ENCODE measurements at regions not wholly inside any gene's neighbourhood (a gene's known extent, or its start where the extent isn't known, plus 50 kb on each side); places are given as distances from the start of the nearest gene placed in this dataset.
"Not testable (repeated sequence)": the region's sequence is repeated elsewhere in the genome, so short reads cannot be mapped to it uniquely, and the experiment has no call there.

DNA sequence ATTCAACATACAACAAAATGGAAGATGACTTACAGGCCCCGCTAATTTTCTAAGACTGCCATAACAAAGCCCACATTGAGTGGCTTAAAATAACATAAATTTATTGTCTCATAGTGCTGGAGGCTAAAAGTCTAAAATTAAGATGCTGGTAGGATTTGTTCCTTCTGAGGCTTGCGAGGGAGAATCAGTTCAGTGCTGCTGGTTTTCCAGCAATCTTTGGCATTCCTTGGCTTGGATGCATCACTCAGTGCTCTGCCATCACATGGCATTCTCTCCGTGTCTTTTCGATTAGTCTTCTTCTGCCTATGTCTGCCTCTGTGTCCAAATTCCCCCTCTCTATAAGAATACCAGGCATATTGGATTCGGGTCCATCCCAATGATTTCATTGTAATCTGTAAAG, 959.3 kb upstream of the TMEFF2 start:
- CTCF ChIA-PET, result no interaction called here
- POLR2A ChIA-PET, result no interaction called here
- TF ChIP-seq, protein P1, sequence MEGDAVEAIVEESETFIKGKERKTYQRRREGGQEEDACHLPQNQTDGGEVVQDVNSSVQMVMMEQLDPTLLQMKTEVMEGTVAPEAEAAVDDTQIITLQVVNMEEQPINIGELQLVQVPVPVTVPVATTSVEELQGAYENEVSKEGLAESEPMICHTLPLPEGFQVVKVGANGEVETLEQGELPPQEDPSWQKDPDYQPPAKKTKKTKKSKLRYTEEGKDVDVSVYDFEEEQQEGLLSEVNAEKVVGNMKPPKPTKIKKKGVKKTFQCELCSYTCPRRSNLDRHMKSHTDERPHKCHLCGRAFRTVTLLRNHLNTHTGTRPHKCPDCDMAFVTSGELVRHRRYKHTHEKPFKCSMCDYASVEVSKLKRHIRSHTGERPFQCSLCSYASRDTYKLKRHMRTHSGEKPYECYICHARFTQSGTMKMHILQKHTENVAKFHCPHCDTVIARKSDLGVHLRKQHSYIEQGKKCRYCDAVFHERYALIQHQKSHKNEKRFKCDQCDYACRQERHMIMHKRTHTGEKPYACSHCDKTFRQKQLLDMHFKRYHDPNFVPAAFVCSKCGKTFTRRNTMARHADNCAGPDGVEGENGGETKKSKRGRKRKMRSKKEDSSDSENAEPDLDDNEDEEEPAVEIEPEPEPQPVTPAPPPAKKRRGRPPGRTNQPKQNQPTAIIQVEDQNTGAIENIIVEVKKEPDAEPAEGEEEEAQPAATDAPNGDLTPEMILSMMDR (IDR thresholded peaks at IDR 0.05; ENCODE audit: insufficient read depth, low read length, missing control alignments), result no peak
- DNase-seq (ENCODE audit: low read depth, low spot score), result no peak
- no peak overlapping the region for H3K4me3 ChIP-seq (ENCODE audit: low read depth, low read length)

DNA sequence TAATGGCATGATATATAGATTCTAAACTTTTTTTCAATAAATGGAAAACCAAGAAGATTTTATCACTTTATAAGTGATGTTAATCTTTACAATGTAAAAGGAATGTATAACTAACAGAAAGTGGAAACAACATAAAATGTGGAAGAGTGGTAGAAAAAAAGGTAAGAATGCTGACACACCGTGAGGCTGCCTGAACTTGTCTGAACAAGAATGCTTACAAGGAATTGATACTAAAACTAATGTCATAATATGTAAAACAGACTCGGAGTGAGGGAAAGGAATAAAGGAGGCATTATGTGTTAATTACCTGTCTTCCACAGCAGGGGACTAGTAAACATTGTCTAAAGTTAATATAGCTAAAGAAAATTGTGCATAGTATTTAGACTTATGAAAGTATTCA, 958.8 kb upstream of the TMEFF2 start:
- CTCF ChIA-PET, result no interaction called here
- POLR2A ChIA-PET, result no interaction called here
- TF ChIP-seq, protein P1 (IDR thresholded peaks at IDR 0.05; ENCODE audit: insufficient read depth, low read length, missing control alignments), result no peak
- no peak for DNase-seq (ENCODE audit: low read depth, low spot score)
- H3K4me3 ChIP-seq (ENCODE audit: low read depth, low read length), result no peak overlapping the region

DNA sequence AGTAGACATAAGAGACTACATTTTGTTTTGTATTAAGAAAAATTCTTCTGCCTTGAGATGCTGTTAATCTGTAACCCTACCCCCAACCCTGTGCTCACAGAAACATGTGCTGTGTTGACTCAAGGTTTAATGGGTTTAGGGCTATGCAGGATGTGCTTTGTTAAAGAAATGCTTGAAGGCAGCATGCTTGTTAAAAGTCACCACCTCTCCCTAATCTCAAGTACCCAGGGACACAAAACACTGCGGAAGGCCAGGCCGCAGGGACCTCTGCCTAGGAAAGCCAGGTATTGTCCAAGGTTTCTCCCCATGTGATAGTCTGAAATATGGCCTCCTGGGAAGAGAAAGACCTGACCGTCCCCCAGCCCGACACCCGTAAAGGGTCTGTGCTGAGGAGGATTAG, 947.7 kb upstream of the TMEFF2 start:
- H3K4me3 ChIP-seq (ENCODE audit: low read depth, low read length); CTCF ChIA-PET; POLR2A ChIA-PET; DNase-seq (ENCODE audit: low read depth, low spot score): not testable (repeated sequence)

DNA sequence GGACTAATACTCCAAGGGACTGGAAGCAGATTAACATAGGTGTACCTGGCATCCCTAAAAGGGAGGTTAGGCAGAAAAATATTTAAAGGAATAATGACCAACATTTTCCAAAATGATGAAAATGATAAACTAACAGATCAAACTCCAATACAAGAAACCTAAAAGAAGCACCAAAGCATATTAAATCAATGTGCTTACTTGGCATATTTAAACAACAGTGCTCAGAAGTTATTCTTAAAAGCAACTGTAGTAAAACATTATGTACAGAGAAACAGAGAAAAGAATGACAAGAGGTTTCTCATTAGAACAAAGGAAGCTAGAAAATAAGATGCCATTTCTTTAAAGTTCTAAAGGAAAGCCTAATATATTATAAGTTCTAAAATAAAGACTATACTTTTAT, 947.3 kb upstream of the TMEFF2 start:
- POLR2A ChIA-PET, result no interaction called here

DNA sequence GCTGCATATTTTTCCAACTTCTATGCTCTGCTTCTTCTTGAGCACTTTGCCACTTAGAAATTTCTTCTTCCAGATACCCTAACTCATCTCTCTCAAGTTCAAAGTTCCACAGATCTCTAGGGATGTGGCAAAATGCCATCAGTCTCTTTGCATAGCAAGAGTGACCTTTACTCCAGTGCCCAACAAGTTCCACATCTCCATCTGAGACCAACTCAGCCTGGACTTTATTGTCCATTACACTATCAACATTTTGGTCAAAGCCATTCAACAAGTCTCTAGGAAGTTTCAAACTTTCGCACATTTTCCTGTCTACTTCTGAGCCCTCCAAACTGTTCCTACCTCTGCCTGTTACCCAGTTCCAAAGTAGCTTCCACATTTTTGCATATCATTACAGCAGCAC, 946.2 kb upstream of the TMEFF2 start:
- DNase-seq (ENCODE audit: low read depth, low spot score); POLR2A ChIA-PET; CTCF ChIA-PET; H3K4me3 ChIP-seq (ENCODE audit: low read depth, low read length): not testable (repeated sequence)

More for the DNA sequence above, 947.3 kb upstream of the TMEFF2 start:
- TF ChIP-seq, protein P1 (IDR thresholded peaks at IDR 0.05; ENCODE audit: insufficient read depth, low read length, missing control alignments), result no peak
- no peak overlapping the region for H3K4me3 ChIP-seq (ENCODE audit: low read depth, low read length)
- no peak for DNase-seq (ENCODE audit: low read depth, low spot score)
- CTCF ChIA-PET, result no interaction called here

DNA sequence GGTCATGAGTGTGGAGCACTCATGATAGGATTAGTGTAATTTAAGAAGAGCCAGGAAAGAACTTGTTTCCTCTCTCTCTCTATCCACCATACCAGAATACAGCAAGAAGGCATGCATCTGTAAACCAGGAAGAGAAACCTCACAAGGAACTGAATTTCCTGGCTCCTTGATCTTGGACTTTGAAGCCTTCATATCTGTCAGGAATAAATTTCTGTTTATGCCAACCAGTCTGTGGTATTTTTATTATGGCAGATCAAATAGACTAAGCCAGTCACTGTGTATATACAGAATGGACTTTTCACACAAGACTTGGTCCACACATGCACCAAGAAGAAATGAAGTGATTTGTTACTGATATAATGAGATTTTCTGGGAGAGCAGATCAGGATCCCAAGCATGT, 930.1 kb upstream of the TMEFF2 start:
- no peak overlapping the region for H3K4me3 ChIP-seq (ENCODE audit: low read depth, low read length)
- POLR2A ChIA-PET, result no interaction called here
- no peak for DNase-seq (ENCODE audit: low read depth, low spot score)
- TF ChIP-seq, protein P1 (IDR thresholded peaks at IDR 0.05; ENCODE audit: insufficient read depth, low read length, missing control alignments), result no peak
- CTCF ChIA-PET, result no interaction called here

DNA sequence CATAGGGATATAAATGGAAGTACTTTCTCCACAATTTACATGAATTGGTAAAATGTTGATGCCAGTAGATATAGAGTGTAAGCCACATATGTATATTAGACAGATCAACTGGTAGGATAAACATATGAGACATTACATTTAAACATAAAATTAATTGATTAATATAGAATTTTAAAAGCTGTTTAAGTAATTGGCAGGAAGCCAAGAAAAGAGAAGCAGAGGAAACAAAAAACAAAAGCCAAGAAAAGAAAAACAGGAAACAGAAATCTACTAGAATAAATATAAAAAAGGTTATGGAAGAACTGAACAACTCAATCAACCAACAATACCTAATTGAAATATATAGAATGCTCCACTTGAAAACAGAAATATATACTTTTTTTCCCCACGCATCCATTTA, 920.1 kb upstream of the TMEFF2 start:
- POLR2A ChIA-PET, result no interaction called here
- TF ChIP-seq, protein P1 (IDR thresholded peaks at IDR 0.05; ENCODE audit: insufficient read depth, low read length, missing control alignments), result no peak
- no peak for DNase-seq (ENCODE audit: low read depth, low spot score)
- H3K4me3 ChIP-seq (ENCODE audit: low read depth, low read length), result no peak overlapping the region
- CTCF ChIA-PET, result no interaction called here

DNA sequence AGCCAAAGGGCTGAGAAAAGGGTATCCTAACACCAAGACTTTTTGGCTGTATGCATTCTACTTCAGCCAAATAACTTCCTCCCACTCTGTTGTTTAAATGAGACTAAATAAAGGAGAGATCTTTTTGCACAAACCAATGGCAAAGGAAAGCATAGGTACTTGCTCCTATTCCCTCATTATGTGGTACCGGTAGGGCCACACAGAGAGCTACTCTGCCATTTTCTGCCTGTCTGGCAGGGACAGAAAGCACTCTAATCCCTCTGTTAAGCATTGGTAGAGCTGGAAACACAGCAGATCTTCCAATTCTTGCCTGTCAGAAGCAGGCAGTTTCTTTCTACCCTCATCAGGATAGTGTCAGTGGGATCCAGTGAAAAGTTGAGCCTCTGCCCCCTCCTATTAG, 918.3 kb upstream of the TMEFF2 start:
- CTCF ChIA-PET, result no interaction called here
- POLR2A ChIA-PET, result no interaction called here
- no peak overlapping the region for H3K4me3 ChIP-seq (ENCODE audit: low read depth, low read length)
- no peak for DNase-seq (ENCODE audit: low read depth, low spot score)
- TF ChIP-seq, protein P1 (IDR thresholded peaks at IDR 0.05; ENCODE audit: insufficient read depth, low read length, missing control alignments), result no peak

All from AG04449 (cell line).